Esophagus muscularis mucosa (tissue), 3 donors: ENCODE measurements at regions not wholly inside any gene's neighbourhood (a gene's known extent, or its start where the extent isn't known, plus 50 kb on each side); places are given as distances from the start of the nearest gene placed in this dataset.

Experiments
- CTCF ChIP-seq, 3 experiments: fragments of 200-600 bp in 2 of 3; fragments of 450-650 bp in 1 of 3; sonication (generic) in 2 of 3; IDR thresholded peaks; one replicate each; pipeline ENCODE4 v1.5.1; 2017 to 2019; ENCODE audit warnings: antibody characterized with exemption in 3 of 3, mild to moderate bottlenecking in 2 of 3, moderate library complexity in 1 of 3
- POLR2A ChIP-seq: fragments of 450-650 bp; IDR thresholded peaks from one replicate; pipeline ENCODE4 v1.6.1; 2017; ENCODE audit warnings: antibody characterized with exemption, moderate library complexity, mild to moderate bottlenecking, low read depth
- POLR2AphosphoS5 ChIP-seq, 2 donors: sonication (generic); formaldehyde crosslinking; IDR thresholded peaks; one replicate each; pipeline ENCODE4 v1.6.1; 2017; ENCODE audit warnings: antibody characterized with exemption in 2 of 2

GRCh38 chr11:95344932-95345642, 114.1 kb upstream of the SESN3 start:
- TF ChIP-seq CTCF (IDR thresholded peaks at IDR 0.05) (no peak), POLR2A (no peak), POLR2AphosphoS5 (IDR thresholded peaks at IDR 0.05) (no peak)
